T-cell (primary cell): ENCODE measurements at regions not wholly inside any gene's neighbourhood (a gene's known extent, or its start where the extent isn't known, plus 50 kb on each side); places are given as distances from the start of the nearest gene placed in this dataset.
"Not testable (repeated sequence)": the region's sequence is repeated elsewhere in the genome, so short reads cannot be mapped to it uniquely, and the experiment has no call there.

Source experiments
- ATAC-seq, 4 experiments: fragments of 200-7000 bp in 3 of 4; fragments of 150-1000 bp in 1 of 4; cut with Tn5 transposase; replicated peaks in 1 of 4; 1 replicate in 3 of 4; 2 replicates in 1 of 4; pipeline ENCODE4 v1.10.0; 2021; ENCODE audit warnings: moderate library complexity in 3 of 4, mild to moderate bottlenecking in 2 of 4, moderate number of reproducible peaks in 1 of 4
- CTCF ChIA-PET, 2 donors: fragments of 300-600 bp; sonication (Branson Sonifier 250); formaldehyde crosslinking; loops; one replicate each; lab custom pipeline; 2022; ENCODE audit warnings: antibody characterized with exemption in 2 of 2; lab: Charles Lee
- POLR2A ChIA-PET, 2 donors: fragments of 300-600 bp; sonication (Branson Sonifier 250); formaldehyde crosslinking; loops; one replicate each; lab custom pipeline; 2022; ENCODE audit warnings: antibody characterized with exemption in 2 of 2; lab: Charles Lee
- DNase-seq, 35 experiments: peaks; one replicate each; pipeline versions ENCODE4 v3.0.0 to v3.0.0-alpha.2; 2013 to 2023
- H3K27ac ChIP-seq: one replicate; pipeline ENCODE4 v1.5.1; 2013; ENCODE audit warnings: low read length
- H3K27me3 ChIP-seq, 2 experiments: replicated peaks in 1 of 2; 1 replicate in 1 of 2; 2 replicates in 1 of 2; pipeline versions ENCODE4 v1.6.1 to v1.7.0; 2013; ENCODE audit warnings: low read length in 1 of 2, mixed read lengths in 1 of 2; ENCODE audit not compliant: control insufficient read depth in 2 of 2, insufficient read depth in 2 of 2; ENCODE audit errors: extremely low read depth in 1 of 2
- H3K36me3 ChIP-seq, 2 donors: 1 replicate in 1 of 2; 2 replicates in 1 of 2; pipeline versions ENCODE4 v1.6.1 to v1.7.0; 2013; ENCODE audit warnings: low read length in 1 of 2; ENCODE audit not compliant: control insufficient read depth in 2 of 2, insufficient read depth in 1 of 2; ENCODE audit errors: extremely low read depth in 1 of 2
- H3K4me1 ChIP-seq, 2 experiments: 1 replicate in 1 of 2; 2 replicates in 1 of 2; pipeline versions ENCODE4 v1.6.1 to v1.7.0; 2013; ENCODE audit warnings: low read length in 2 of 2, mixed read lengths in 1 of 2; ENCODE audit not compliant: insufficient read depth in 2 of 2, control insufficient read depth in 1 of 2; ENCODE audit errors: extremely low read depth in 1 of 2
- H3K4me3 ChIP-seq, 2 donors: 1 replicate in 1 of 2; 2 replicates in 1 of 2; pipeline versions ENCODE4 v1.5.1 to v1.7.0; 2013; ENCODE audit warnings: mild to moderate bottlenecking in 2 of 2, low read length in 1 of 2, moderate library complexity in 1 of 2; ENCODE audit not compliant: control insufficient read depth in 1 of 2; ENCODE audit errors: extremely low read depth in 1 of 2
- H3K9me3 ChIP-seq: 2 replicates; pipeline ENCODE4 v1.7.0; 2013
- H3K27ac Mint-ChIP-seq, 2 donors: one replicate each; pipeline ENCODE4 v1.8.0; 2020 to 2021; ENCODE audit warnings: mild to moderate bottlenecking in 2 of 2, mixed read lengths in 2 of 2
- H3K27me3 Mint-ChIP-seq, 2 donors: one replicate each; pipeline ENCODE4 v1.8.0; 2021 to 2022; ENCODE audit warnings: mixed read lengths in 2 of 2
- H3K36me3 Mint-ChIP-seq: one replicate; pipeline ENCODE4 v1.8.0; 2021; ENCODE audit warnings: mixed read lengths
- H3K4me1 Mint-ChIP-seq, 3 donors: one replicate each; pipeline ENCODE4 v1.8.0; 2020 to 2022; ENCODE audit warnings: mixed read lengths in 3 of 3, mild to moderate bottlenecking in 1 of 3
- H3K4me3 Mint-ChIP-seq, 3 donors: one replicate each; pipeline ENCODE4 v1.8.0; 2020 to 2022; ENCODE audit warnings: mild to moderate bottlenecking in 3 of 3, mixed read lengths in 3 of 3, moderate library complexity in 3 of 3
- H3K9me3 Mint-ChIP-seq, 3 donors: one replicate each; pipeline ENCODE4 v1.8.0; 2020 to 2022; ENCODE audit warnings: mixed read lengths in 3 of 3
- WGBS: methylation state at CpG from one replicate; pipeline ENCODE4 v1.1.5; 2013; ENCODE audit warnings: missing lambda C conversion rate; ENCODE audit not compliant: insufficient coverage; 5-methylcytosine and 5-hydroxymethylcytosine counted together

DNA sequence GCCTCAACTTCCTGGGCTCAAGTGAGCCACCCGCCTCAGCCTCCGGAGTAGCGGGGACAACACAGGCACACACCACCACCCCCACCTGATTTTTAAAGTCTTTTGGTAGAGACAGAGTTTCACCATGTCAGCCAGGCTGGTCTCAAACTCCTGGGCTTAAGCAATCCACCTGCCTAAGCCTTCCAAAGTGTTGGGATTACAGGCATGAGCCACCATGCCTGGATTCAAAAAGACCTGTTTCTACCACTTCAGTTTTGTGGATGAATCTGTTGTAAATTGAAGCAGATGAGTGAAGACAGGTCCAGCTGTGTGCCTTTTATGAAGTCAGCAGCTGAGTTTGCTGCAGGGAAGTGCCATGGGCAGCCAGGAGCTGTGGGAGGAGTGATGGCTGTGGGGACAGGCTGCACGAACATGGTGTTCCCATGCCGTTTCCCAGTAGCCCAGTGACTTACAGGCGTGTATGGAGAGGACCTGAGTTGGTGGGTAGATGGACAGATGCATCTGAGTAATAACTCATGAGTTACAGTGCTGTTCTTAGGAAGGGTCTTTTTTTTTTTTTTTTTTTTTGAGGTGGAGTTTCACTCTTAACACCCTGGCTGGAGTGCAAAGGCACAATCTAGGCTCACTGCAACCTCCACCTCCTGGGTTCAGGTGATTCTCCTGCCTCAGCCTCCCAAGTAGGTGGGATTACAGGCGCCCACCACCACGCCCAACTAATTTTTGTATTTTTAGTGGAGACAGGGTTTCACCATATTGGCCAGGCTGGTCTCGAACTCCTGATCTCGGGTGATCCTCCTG lies 122.5 kb upstream of the TPTE start:
- H3K9me3 Mint-ChIP-seq, CTCF ChIA-PET, H3K4me3 ChIP-seq, H3K27ac Mint-ChIP-seq, H3K4me1 Mint-ChIP-seq, H3K36me3 Mint-ChIP-seq, H3K27me3 ChIP-seq, H3K27me3 Mint-ChIP-seq, H3K4me1 ChIP-seq, H3K9me3 ChIP-seq, ATAC-seq, H3K36me3 ChIP-seq, H3K4me3 Mint-ChIP-seq, DNase-seq, H3K27ac ChIP-seq, POLR2A ChIA-PET: not testable (repeated sequence)
- WGBS, result no CpG with 5 or more reads among the region's 10 CpGs

DNA sequence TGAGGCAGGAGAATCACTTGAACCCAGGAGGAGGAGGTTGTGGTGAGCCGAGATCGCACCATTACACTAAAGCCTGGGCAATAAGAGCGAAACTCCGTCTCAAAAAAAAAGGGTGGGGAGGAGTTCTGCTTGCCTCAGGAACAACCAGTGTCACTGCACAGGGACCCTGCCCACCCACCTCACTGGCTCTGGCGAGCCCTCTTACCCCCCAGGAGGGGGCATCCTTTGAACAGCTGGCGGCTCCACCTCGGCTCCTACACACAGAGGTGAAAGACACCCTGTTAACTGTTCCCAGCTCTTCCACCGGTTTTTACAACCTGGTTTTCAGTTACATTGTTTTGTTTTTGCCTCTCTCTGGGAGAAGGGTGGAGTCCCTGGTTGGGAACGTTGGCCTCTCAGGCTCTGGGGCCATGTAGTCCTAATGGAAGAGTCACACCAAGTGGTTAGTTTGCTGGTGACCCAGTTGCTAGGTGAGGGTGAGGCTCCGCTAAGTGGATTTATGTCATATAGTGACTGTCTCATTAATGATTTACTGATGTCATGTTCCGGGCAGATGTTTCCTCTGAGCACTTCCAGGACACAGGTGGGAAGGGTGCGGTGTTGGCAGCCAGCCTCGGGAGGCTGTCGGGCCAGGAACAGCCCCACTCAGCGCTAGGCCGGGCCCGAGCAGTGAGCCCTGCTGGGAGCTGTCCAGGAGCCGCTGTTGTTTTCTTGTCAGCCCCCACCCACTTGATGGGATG lies 120.6 kb upstream of the TPTE start:
- H3K27me3 ChIP-seq, H3K4me3 ChIP-seq, H3K27ac ChIP-seq, ATAC-seq, H3K4me1 Mint-ChIP-seq, CTCF ChIA-PET, H3K27me3 Mint-ChIP-seq, H3K4me1 ChIP-seq, H3K9me3 ChIP-seq, H3K9me3 Mint-ChIP-seq, H3K36me3 Mint-ChIP-seq, DNase-seq, H3K4me3 Mint-ChIP-seq, POLR2A ChIA-PET, H3K27ac Mint-ChIP-seq, H3K36me3 ChIP-seq: not testable (repeated sequence)
- 83% methylated on average over 11 of the region's 18 CpGs for WGBS

DNA sequence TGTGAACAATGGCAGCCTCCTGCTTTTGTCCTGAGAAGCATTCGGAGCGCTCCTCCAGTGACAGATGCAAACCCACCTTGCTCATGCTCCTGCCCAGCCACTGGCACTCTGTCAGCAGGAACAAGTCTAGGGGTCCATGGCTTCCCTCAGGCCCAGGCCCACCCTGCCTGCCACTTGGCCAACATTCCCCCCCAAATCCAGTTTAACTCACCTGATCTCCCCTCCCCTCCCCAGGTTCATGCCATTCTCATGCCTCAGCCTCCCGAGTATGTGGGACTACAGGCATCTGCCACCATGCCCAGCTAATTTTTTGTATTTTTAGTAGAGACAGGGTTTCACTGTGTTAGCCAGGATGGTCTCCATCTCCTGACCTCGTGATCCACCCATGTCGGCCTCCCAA lies 118.9 kb upstream of the TPTE start:
- peak in 1 of 4 experiments; percentile 3 for ATAC-seq
- H3K4me1 Mint-ChIP-seq, H3K4me1 ChIP-seq, DNase-seq, POLR2A ChIA-PET, H3K27ac Mint-ChIP-seq, H3K27me3 ChIP-seq, H3K27ac ChIP-seq, H3K4me3 Mint-ChIP-seq, H3K9me3 ChIP-seq, CTCF ChIA-PET, H3K36me3 ChIP-seq, H3K36me3 Mint-ChIP-seq, H3K4me3 ChIP-seq, H3K27me3 Mint-ChIP-seq: not testable (repeated sequence)
- H3K9me3 Mint-ChIP-seq, result peaks cover 4 to 13% (median 7%) of the 10 kb centered on the region in 3 donors
- 76% methylated on average over 5 of the region's 5 CpGs for WGBS

DNA sequence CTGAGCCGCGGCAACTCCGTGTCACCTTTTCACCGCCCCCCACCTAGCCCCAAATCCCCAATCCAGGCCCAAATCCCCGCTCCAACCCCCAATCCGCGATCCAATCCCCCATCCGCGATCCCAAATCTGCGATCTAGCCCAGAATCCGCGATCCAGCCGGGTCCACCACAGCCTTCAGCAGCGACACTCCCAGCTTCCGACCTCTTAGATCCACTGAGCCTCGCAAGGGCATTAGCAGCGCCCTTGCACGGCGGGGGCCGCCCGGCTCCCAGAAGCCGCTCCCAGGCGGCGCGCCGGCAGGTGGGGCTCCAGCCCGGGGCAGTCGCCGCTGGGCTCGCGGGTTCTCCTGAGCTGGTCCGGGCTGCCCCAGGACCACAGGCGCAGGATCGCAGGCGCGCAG lies 116.1 kb upstream of the TPTE start:
- H3K27ac Mint-ChIP-seq, DNase-seq, H3K27me3 ChIP-seq, H3K9me3 ChIP-seq, H3K4me1 Mint-ChIP-seq, H3K27me3 Mint-ChIP-seq, H3K4me3 Mint-ChIP-seq, ATAC-seq, H3K36me3 ChIP-seq, H3K27ac ChIP-seq, H3K4me1 ChIP-seq, H3K4me3 ChIP-seq, CTCF ChIA-PET, H3K36me3 Mint-ChIP-seq, POLR2A ChIA-PET: not testable (repeated sequence)
- whole genome bisulfite sequencing, result 72% methylated on average over 29 of the region's 36 CpGs
- peaks cover 4 to 13% (median 8%) of the 10 kb centered on the region in 3 donors for H3K9me3 Mint-ChIP-seq

DNA sequence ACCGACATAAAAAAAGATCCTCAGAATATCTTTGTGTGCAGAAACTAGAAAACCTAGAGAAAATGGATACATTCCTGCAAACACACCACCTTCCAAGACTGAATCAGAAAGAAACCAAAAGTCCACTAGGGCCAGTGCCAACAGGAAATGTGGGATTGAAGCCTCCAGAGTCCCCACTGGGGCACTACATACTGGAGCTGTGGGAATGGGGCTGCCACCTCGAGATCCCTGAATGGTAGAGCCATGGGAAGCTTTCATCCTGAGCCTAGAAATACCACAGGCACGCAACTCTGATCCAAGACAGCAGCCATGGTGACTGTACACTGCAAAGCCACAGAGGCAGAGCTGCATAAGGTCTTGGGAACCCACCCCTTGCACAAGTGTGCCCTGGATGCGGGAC lies 111.6 kb upstream of the TPTE start:
- WGBS, result 29% methylated on average over 1 of the region's 4 CpGs
- H3K36me3 Mint-ChIP-seq, H3K4me1 Mint-ChIP-seq, ATAC-seq, H3K4me3 Mint-ChIP-seq, H3K27ac Mint-ChIP-seq, H3K4me1 ChIP-seq, H3K27ac ChIP-seq, H3K36me3 ChIP-seq, H3K9me3 Mint-ChIP-seq, H3K27me3 Mint-ChIP-seq, POLR2A ChIA-PET, H3K9me3 ChIP-seq, H3K4me3 ChIP-seq, CTCF ChIA-PET, H3K27me3 ChIP-seq, DNase-seq: not testable (repeated sequence)

DNA sequence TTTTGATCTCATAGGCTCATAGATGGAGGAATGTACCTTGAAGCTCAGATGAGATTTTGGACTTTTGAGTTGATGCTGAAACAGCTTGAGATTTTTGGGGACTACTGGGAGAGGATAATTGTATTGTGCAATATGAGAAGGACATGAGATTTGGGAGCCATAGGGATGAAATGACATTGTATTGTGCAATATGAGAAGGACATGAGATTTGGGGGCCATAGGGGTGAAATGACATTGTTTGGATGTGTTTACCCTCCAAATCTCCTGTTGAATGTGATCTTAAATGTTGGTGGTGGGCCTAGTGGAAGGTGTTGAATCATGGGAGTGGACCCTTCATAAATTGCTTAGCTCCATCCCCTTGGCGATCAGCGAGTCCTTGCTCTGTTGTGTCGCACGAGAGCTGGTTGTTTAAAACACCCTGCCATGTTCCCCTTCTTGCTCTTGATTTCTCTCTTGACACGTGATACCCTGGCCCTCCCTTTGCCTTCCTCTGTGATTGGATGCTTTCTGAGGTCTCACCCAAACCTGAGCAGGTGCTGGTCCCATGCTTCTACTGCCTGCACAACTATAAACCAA lies 110.9 kb upstream of the TPTE start:
- H3K27ac Mint-ChIP-seq, H3K4me3 ChIP-seq, CTCF ChIA-PET, POLR2A ChIA-PET, ATAC-seq, H3K36me3 ChIP-seq, H3K27me3 ChIP-seq, H3K9me3 Mint-ChIP-seq, H3K4me1 Mint-ChIP-seq, H3K4me1 ChIP-seq, H3K9me3 ChIP-seq, DNase-seq, H3K27ac ChIP-seq, H3K36me3 Mint-ChIP-seq, H3K27me3 Mint-ChIP-seq, H3K4me3 Mint-ChIP-seq: not testable (repeated sequence)
- no CpG with 5 or more reads among the region's 5 CpGs for WGBS
